SK-N-SH (cell line): ENCODE measurements at regions not wholly inside any gene's neighbourhood (a gene's known extent, or its start where the extent isn't known, plus 50 kb on each side); places are given as distances from the start of the nearest gene placed in this dataset.

Experiments used
- CTCF ChIP-seq: fragments of 200-600 bp; sonication (generic); IDR thresholded peaks from 2 replicates; pipeline ENCODE4 v1.6.1; 2017; ENCODE audit warnings: antibody characterized with exemption, mild to moderate bottlenecking, moderate library complexity
- EP300 ChIP-seq, 2 experiments: IDR thresholded peaks; 2 replicates each; pipeline versions ENCODE4 v1.4.0 to v1.6.1; 2012; ENCODE audit warnings: borderline replicate concordance in 1 of 2, low read depth in 1 of 2, low read length in 1 of 2
- EZH2phosphoT487 ChIP-seq: fragments of 200-600 bp; sonication (generic); IDR thresholded peaks from 2 replicates; pipeline ENCODE4 v1.6.1; 2017; ENCODE audit warnings: low read depth, mixed run types, mild to moderate bottlenecking, antibody characterized with exemption, moderate library complexity, borderline replicate concordance
- NFIC ChIP-seq: IDR thresholded peaks from 2 replicates; pipeline ENCODE4 v1.4.0; 2012; ENCODE audit warnings: borderline replicate concordance

GRCh38 chr10:54962134-54962900 is 161.3 kb upstream of the PCDH15 start:
- TF ChIP-seq EZH2phosphoT487 (no peak), NFIC (no peak), CTCF (no peak), EP300 (IDR thresholded peaks at IDR 0.05; ENCODE audit: borderline replicate concordance in 1 of 2, low read depth in 1 of 2, low read length in 1 of 2) (no peak)
